GM23338 (cell line): ENCODE measurements at regions not wholly inside any gene's neighbourhood (a gene's known extent, or its start where the extent isn't known, plus 50 kb on each side); places are given as distances from the start of the nearest gene placed in this dataset.

Experiments used
- ATAC-seq: fragments of 200-7000 bp; cut with Tn5 transposase; 3 replicates; pipeline ENCODE4 v1.9.1; 2020
- DNase-seq: peaks from one replicate; pipeline ENCODE4 v3.0.0-alpha.2; 2015; ENCODE audit warnings: low spot score
- H2AFZ ChIP-seq: fragments of 200-600 bp; sonication (generic); 2 replicates; pipeline ENCODE4 v1.8.0; 2016; ENCODE audit warnings: antibody characterized with exemption, mild to moderate bottlenecking, moderate library complexity
- H3F3A ChIP-seq: fragments of 200-600 bp; sonication (generic); replicated peaks from 2 replicates; pipeline ENCODE4 v1.8.0; 2017; ENCODE audit warnings: antibody characterized with exemption, mixed run types, low read depth
- H3K27ac ChIP-seq: fragments of 200-600 bp; sonication (generic); 2 replicates; pipeline ENCODE4 v1.6.1; 2016; ENCODE audit warnings: low read depth
- H3K27me3 ChIP-seq: fragments of 200-600 bp; sonication (generic); 2 replicates; pipeline ENCODE4 v1.8.0; 2016; ENCODE audit warnings: mild to moderate bottlenecking, mixed run types, moderate library complexity; ENCODE audit not compliant: insufficient read depth
- H3K36me3 ChIP-seq: fragments of 200-600 bp; sonication (generic); 2 replicates; pipeline ENCODE4 v1.8.0; 2016; ENCODE audit warnings: mild to moderate bottlenecking; ENCODE audit not compliant: insufficient read depth
- H3K4me1 ChIP-seq: fragments of 200-600 bp; sonication (generic); 2 replicates; pipeline ENCODE4 v1.8.0; 2016; ENCODE audit warnings: mild to moderate bottlenecking, moderate library complexity; ENCODE audit not compliant: insufficient read depth
- H3K4me2 ChIP-seq: fragments of 200-600 bp; sonication (generic); 2 replicates; pipeline ENCODE4 v1.7.1; 2017; ENCODE audit warnings: mixed run types
- H3K4me3 ChIP-seq: fragments of 200-600 bp; sonication (generic); 2 replicates; pipeline ENCODE4 v1.6.1; 2016; ENCODE audit warnings: mixed run types
- H3K79me2 ChIP-seq: fragments of 200-600 bp; sonication (generic); replicated peaks from 2 replicates; pipeline ENCODE4 v1.8.0; 2017; ENCODE audit warnings: mild to moderate bottlenecking; ENCODE audit not compliant: insufficient read depth
- H3K9me2 ChIP-seq: fragments of 200-600 bp; sonication (generic); 2 replicates; pipeline ENCODE4 v1.8.0; 2017; ENCODE audit not compliant: insufficient read depth
- H4K20me1 ChIP-seq: fragments of 200-600 bp; sonication (generic); replicated peaks from 2 replicates; pipeline ENCODE4 v1.8.0; 2017; ENCODE audit warnings: mild to moderate bottlenecking; ENCODE audit not compliant: insufficient read depth
- H3K27ac Mint-ChIP-seq: 2 replicates; pipeline ENCODE4 v1.8.0; 2020; ENCODE audit warnings: inconsistent platforms, mild to moderate bottlenecking, moderate library complexity, mixed read lengths
- H3K27me3 Mint-ChIP-seq: 3 replicates; pipeline ENCODE4 v1.8.0; 2022; ENCODE audit warnings: low read depth, mild to moderate bottlenecking, moderate library complexity, mixed read lengths, inconsistent platforms; ENCODE audit not compliant: insufficient read depth, poor library complexity
- H3K36me3 Mint-ChIP-seq: 3 replicates; pipeline ENCODE4 v1.8.0; 2021; ENCODE audit warnings: low read depth, mild to moderate bottlenecking, inconsistent platforms, moderate library complexity, mixed read lengths
- H3K4me1 Mint-ChIP-seq: 3 replicates; pipeline ENCODE4 v1.8.0; 2020; ENCODE audit warnings: mild to moderate bottlenecking, inconsistent platforms, mixed read lengths
- H3K4me3 Mint-ChIP-seq: 3 replicates; pipeline ENCODE4 v1.8.0; 2021; ENCODE audit warnings: moderate library complexity, mild to moderate bottlenecking, inconsistent platforms, mixed read lengths
- H3K9me3 Mint-ChIP-seq: 3 replicates; pipeline ENCODE4 v1.8.0; 2020; ENCODE audit warnings: moderate library complexity, mild to moderate bottlenecking, inconsistent platforms, mixed read lengths
- EZH2 ChIP-seq: fragments of 200-600 bp; sonication (generic); IDR thresholded peaks from one replicate; pipeline ENCODE4 v1.8.0; 2017; ENCODE audit warnings: antibody characterized with exemption, mild to moderate bottlenecking, low read depth; ENCODE audit not compliant: unreplicated experiment
- EZH2phosphoT487 ChIP-seq: fragments of 200-600 bp; sonication (generic); IDR thresholded peaks from one replicate; pipeline ENCODE4 v1.8.1; 2018; ENCODE audit warnings: antibody characterized with exemption; ENCODE audit not compliant: unreplicated experiment
- JUNB ChIP-seq: IDR thresholded peaks from one replicate; pipeline ENCODE4 v1.6.1; 2016; ENCODE audit warnings: antibody characterized with exemption; ENCODE audit not compliant: unreplicated experiment
- NANOG ChIP-seq: IDR thresholded peaks from 2 replicates; pipeline ENCODE4 v1.6.1; 2016; ENCODE audit warnings: antibody characterized with exemption, borderline replicate concordance
- POLR2AphosphoS5 ChIP-seq: IDR thresholded peaks from 2 replicates; pipeline ENCODE4 v1.6.1; 2016; ENCODE audit warnings: antibody characterized with exemption, low read depth
- STAT1 ChIP-seq: IDR thresholded peaks from one replicate; pipeline ENCODE4 v1.6.1; 2016; ENCODE audit warnings: antibody characterized with exemption; ENCODE audit not compliant: unreplicated experiment
- ZNF114 ChIP-seq: fragments of 250-450 bp; sonication (Bioruptor Pico); IDR thresholded peaks from 2 replicates; pipeline ENCODE4 v1.5.0; 2020; ENCODE audit warnings: mild to moderate bottlenecking, moderate library complexity
- TF ChIP-seq, protein P1 (sequence below): fragments of 250-450 bp; sonication (Bioruptor Pico); IDR thresholded peaks from 2 replicates; pipeline ENCODE4 v1.5.0; 2020; ENCODE audit warnings: mild to moderate bottlenecking, moderate library complexity
- TF ChIP-seq, protein P2 (sequence below), 2 experiments: fragments of 200-600 bp in 1 of 2; sonication (generic) in 1 of 2; conservative IDR thresholded peaks; 2 replicates each; pipeline versions ENCODE4 v1.5.1 to v1.6.1; 2016 to 2017; ENCODE audit warnings: antibody characterized with exemption in 2 of 2, low read depth in 2 of 2, mild to moderate bottlenecking in 2 of 2, moderate library complexity in 1 of 2
- TF ChIP-seq, protein P3 (sequence below): IDR thresholded peaks from 2 replicates; pipeline ENCODE4 v1.6.1; 2016; ENCODE audit warnings: antibody characterized with exemption

DNA sequence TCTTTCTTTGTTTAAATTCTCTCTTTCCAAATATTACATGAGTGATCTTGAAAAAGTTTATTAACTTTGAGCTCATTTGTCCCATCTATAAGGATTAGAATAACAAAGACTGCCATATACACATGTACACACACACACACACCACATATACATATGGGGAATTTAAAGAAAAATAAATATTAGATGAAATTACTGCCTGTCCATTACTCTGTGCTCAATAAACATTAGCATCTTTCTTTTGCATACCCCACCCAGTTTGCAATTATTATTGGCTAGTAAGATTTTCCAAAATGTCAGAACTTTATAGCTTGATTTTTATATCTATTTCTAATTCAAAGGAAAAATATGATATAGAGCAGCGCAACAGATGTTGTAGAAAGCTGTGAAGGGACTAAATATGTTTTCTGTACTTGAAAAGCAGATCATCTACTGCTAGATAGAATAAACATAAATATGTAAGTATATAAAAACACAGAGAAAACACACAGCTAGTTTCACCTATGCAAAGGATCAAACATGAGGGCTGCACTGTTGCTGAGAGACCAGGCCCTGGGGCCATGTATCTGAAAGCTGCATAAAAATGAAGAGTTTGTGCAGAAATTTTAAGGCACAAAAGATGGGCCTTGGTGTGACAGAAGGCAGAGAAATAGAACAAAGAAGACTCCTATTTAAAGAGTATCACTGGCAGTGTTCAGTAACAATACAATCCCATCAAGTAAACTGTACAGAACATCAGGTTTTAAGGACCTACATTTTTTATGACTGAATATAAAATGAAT lies 114.2 kb upstream of the NECTIN3 start (continued):
- TF ChIP-seq, protein P1, sequence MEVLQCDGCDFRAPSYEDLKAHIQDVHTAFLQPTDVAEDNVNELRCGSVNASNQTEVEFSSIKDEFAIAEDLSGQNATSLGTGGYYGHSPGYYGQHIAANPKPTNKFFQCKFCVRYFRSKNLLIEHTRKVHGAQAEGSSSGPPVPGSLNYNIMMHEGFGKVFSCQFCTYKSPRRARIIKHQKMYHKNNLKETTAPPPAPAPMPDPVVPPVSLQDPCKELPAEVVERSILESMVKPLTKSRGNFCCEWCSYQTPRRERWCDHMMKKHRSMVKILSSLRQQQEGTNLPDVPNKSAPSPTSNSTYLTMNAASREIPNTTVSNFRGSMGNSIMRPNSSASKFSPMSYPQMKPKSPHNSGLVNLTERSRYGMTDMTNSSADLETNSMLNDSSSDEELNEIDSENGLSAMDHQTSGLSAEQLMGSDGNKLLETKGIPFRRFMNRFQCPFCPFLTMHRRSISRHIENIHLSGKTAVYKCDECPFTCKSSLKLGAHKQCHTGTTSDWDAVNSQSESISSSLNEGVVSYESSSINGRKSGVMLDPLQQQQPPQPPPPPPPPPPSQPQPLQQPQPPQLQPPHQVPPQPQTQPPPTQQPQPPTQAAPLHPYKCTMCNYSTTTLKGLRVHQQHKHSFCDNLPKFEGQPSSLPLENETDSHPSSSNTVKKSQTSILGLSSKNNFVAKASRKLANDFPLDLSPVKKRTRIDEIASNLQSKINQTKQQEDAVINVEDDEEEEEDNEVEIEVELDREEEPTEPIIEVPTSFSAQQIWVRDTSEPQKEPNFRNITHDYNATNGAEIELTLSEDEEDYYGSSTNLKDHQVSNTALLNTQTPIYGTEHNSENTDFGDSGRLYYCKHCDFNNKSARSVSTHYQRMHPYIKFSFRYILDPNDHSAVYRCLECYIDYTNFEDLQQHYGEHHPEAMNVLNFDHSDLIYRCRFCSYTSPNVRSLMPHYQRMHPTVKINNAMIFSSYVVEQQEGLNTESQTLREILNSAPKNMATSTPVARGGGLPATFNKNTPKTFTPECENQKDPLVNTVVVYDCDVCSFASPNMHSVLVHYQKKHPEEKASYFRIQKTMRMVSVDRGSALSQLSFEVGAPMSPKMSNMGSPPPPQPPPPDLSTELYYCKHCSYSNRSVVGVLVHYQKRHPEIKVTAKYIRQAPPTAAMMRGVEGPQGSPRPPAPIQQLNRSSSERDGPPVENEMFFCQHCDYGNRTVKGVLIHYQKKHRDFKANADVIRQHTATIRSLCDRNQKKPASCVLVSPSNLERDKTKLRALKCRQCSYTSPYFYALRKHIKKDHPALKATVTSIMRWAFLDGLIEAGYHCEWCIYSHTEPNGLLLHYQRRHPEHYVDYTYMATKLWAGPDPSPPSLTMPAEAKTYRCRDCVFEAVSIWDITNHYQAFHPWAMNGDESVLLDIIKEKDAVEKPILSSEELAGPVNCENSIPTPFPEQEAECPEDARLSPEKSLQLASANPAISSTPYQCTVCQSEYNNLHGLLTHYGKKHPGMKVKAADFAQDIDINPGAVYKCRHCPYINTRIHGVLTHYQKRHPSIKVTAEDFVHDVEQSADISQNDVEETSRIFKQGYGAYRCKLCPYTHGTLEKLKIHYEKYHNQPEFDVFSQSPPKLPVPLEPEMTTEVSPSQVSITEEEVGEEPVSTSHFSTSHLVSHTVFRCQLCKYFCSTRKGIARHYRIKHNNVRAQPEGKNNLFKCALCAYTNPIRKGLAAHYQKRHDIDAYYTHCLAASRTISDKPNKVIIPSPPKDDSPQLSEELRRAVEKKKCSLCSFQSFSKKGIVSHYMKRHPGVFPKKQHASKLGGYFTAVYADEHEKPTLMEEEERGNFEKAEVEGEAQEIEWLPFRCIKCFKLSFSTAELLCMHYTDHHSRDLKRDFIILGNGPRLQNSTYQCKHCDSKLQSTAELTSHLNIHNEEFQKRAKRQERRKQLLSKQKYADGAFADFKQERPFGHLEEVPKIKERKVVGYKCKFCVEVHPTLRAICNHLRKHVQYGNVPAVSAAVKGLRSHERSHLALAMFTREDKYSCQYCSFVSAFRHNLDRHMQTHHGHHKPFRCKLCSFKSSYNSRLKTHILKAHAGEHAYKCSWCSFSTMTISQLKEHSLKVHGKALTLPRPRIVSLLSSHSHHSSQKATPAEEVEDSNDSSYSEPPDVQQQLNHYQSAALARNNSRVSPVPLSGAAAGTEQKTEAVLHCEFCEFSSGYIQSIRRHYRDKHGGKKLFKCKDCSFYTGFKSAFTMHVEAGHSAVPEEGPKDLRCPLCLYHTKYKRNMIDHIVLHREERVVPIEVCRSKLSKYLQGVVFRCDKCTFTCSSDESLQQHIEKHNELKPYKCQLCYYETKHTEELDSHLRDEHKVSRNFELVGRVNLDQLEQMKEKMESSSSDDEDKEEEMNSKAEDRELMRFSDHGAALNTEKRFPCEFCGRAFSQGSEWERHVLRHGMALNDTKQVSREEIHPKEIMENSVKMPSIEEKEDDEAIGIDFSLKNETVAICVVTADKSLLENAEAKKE (CRISPR knock-in tag) = no peak
- no peak for TF ChIP-seq STAT1

DNA sequence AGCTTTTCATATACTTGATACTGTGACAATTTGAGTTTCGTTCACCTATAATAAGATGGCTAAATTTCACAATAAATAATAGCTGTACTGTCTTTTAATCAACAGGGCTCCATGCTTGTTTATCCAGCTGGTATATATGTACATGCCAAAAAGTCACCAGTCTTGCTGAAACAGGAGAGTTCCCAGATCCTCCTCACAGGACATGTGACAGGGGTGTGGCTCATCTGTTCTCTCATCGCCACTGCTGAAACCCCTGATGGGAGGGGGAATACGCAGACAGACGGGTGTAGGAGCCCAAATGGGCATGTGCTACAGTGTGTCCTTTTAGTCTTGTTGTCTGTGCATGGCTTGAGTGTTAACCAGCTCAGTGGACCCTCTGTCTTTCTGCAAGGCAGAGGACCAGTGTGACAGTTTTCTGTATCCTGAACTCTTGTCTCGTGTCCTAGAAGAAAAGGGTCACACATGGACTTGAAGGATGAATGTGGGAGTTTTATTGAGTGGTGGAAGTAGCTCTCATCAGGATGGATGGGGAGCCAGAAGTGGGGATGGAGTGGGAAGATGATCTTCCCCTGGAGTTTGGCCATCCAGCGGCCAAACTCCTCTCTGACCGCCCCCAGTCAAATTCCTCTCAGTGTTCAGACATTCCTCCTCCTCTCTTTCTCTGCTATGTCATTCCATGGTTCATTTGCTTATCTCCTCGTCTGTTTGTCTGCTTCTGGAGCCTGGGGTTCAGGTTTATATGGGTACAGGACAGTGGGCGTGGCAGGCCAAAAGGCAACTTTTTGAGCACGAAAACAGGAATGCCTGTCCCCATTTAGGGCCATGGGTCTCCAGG lies 113.1 kb upstream of the NECTIN3 start:
- Histone ChIP-seq H3K4me2 (no peak overlapping the region), H3K36me3 (no peaks in the 10 kb centered on the region), H3K4me1 (peaks cover 10% of the 10 kb centered on the region; the same call in 1 of the 2 replicates), H3K4me3 (no peak overlapping the region), H3K27me3 (no peaks in the 10 kb centered on the region), H4K20me1 (no peaks in the 10 kb centered on the region), H2AFZ (no peak overlapping the region), H3K9me2 (peaks cover 18% of the 10 kb centered on the region; the same call in 1 of the 2 replicates), H3K79me2 (no peaks in the 10 kb centered on the region), H3F3A (no peaks in the 10 kb centered on the region), H3K27ac (no peak overlapping the region)
- DNase-seq (no peak), ATAC-seq (no peak)
- H3K36me3 Mint-ChIP-seq = peaks cover 2% of the 10 kb centered on the region
- H3K27ac Mint-ChIP-seq = no peak overlapping the region
- H3K27me3 Mint-ChIP-seq = no peaks in the 10 kb centered on the region
- no peak overlapping the region for H3K4me3 Mint-ChIP-seq
- no peaks in the 10 kb centered on the region for H3K4me1 Mint-ChIP-seq
- peaks cover 4% of the 10 kb centered on the region for H3K9me3 Mint-ChIP-seq
- TF ChIP-seq POLR2AphosphoS5 (no peak), NANOG (no peak), JUNB (no peak), EZH2 (no peak), EZH2phosphoT487 (no peak), ZNF114 (no peak)
- TF ChIP-seq, protein P2, sequence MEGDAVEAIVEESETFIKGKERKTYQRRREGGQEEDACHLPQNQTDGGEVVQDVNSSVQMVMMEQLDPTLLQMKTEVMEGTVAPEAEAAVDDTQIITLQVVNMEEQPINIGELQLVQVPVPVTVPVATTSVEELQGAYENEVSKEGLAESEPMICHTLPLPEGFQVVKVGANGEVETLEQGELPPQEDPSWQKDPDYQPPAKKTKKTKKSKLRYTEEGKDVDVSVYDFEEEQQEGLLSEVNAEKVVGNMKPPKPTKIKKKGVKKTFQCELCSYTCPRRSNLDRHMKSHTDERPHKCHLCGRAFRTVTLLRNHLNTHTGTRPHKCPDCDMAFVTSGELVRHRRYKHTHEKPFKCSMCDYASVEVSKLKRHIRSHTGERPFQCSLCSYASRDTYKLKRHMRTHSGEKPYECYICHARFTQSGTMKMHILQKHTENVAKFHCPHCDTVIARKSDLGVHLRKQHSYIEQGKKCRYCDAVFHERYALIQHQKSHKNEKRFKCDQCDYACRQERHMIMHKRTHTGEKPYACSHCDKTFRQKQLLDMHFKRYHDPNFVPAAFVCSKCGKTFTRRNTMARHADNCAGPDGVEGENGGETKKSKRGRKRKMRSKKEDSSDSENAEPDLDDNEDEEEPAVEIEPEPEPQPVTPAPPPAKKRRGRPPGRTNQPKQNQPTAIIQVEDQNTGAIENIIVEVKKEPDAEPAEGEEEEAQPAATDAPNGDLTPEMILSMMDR (conservative IDR thresholded peaks at IDR 0.05; ENCODE audit: low read depth in 2 of 2) = no peak
- TF ChIP-seq, protein P3, sequence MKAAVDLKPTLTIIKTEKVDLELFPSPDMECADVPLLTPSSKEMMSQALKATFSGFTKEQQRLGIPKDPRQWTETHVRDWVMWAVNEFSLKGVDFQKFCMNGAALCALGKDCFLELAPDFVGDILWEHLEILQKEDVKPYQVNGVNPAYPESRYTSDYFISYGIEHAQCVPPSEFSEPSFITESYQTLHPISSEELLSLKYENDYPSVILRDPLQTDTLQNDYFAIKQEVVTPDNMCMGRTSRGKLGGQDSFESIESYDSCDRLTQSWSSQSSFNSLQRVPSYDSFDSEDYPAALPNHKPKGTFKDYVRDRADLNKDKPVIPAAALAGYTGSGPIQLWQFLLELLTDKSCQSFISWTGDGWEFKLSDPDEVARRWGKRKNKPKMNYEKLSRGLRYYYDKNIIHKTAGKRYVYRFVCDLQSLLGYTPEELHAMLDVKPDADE = no peak
